ENCODE measurements at regions not wholly inside any gene's neighbourhood (a gene's known extent, or its start where the extent isn't known, plus 50 kb on each side); places are given as distances from the start of the nearest gene placed in this dataset.
"Not testable (repeated sequence)": the region's sequence is repeated elsewhere in the genome, so short reads cannot be mapped to it uniquely, and the experiment has no call there.

DNA sequence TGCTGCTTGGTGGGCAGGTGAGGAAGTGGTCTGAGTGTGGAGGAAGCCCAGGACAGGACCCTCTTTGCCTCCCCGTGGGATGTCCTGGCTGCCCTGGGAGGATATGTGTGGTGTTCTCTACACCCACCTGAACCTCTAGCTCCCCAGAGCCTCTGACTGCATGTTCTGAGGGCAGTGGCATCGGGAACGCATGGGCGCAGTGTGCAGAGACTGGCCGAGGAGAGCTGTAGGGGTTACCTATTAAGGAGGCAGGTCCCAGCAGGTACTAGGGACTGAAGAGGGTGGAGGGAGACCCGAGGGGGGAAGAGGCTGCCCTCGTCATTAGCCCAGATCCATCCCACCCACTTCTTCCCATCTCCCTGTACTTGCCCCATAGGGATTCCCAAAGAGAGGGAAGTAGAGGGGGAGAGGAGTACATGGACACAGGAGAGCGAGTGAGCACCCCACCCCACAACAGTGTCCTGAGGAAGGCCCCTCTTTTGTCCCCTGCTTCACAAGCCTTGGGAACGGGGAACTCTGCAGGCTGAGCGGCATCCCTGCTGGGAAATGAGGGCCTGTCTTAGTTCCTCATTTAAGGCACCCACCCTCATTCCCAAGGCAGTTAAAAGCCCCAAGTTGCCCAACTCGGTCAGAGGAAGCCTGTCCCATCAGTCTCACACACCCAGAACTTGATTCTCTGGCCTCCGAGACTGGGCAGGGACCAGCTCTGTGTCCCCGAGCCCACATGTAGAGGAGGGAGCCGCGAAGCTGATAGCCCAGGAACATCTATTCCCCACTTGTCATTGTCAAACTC is 208.5 kb upstream of the PLGLB2 start:
- not testable (repeated sequence) for TF ChIP-seq POLR2AphosphoS5, POLR2A (IDR thresholded peaks at IDR 0.05)
- TF ChIP-seq, protein P1, sequence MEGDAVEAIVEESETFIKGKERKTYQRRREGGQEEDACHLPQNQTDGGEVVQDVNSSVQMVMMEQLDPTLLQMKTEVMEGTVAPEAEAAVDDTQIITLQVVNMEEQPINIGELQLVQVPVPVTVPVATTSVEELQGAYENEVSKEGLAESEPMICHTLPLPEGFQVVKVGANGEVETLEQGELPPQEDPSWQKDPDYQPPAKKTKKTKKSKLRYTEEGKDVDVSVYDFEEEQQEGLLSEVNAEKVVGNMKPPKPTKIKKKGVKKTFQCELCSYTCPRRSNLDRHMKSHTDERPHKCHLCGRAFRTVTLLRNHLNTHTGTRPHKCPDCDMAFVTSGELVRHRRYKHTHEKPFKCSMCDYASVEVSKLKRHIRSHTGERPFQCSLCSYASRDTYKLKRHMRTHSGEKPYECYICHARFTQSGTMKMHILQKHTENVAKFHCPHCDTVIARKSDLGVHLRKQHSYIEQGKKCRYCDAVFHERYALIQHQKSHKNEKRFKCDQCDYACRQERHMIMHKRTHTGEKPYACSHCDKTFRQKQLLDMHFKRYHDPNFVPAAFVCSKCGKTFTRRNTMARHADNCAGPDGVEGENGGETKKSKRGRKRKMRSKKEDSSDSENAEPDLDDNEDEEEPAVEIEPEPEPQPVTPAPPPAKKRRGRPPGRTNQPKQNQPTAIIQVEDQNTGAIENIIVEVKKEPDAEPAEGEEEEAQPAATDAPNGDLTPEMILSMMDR (IDR thresholded peaks at IDR 0.05), result not testable (repeated sequence)
